CD14-positive monocyte (primary cell): ENCODE measurements at regions not wholly inside any gene's neighbourhood (a gene's known extent, or its start where the extent isn't known, plus 50 kb on each side); places are given as distances from the start of the nearest gene placed in this dataset.

Experiments used
- DNase-seq, 3 donors: peaks; one replicate each; pipeline ENCODE4 v3.0.0-alpha.2; 2011 to 2022
- H2AFZ ChIP-seq: 2 replicates; pipeline ENCODE4 v1.6.0; 2012; ENCODE audit warnings: mild to moderate bottlenecking, low read depth, low read length, inconsistent platforms; ENCODE audit not compliant: insufficient read depth, poor library complexity, severe bottlenecking
- H3K27ac ChIP-seq, 2 donors: 1 replicate in 1 of 2; 2 replicates in 1 of 2; pipeline ENCODE4 v1.5.1; 2012 to 2013; ENCODE audit warnings: low read length in 2 of 2, control low read depth in 1 of 2, inconsistent platforms in 1 of 2, low read depth in 1 of 2, mild to moderate bottlenecking in 1 of 2
- H3K27me3 ChIP-seq, 2 donors: one replicate each; pipeline versions ENCODE4 v1.6.0 to v1.6.1; 2011 to 2013; ENCODE audit warnings: low read length in 2 of 2; ENCODE audit not compliant: control insufficient read depth in 2 of 2, insufficient read depth in 2 of 2
- H3K36me3 ChIP-seq, 2 donors: replicated peaks in 1 of 2; 1 replicate in 1 of 2; 2 replicates in 1 of 2; pipeline versions ENCODE4 v1.5.1 to v1.6.1; 2012 to 2013; ENCODE audit warnings: low read length in 2 of 2, control low read depth in 1 of 2, inconsistent platforms in 1 of 2, mild to moderate bottlenecking in 1 of 2; ENCODE audit not compliant: insufficient read depth in 2 of 2, control insufficient read depth in 1 of 2
- H3K4me1 ChIP-seq, 2 donors: 1 replicate in 1 of 2; 2 replicates in 1 of 2; pipeline versions ENCODE4 v1.5.1 to v1.6.1; 2012 to 2013; ENCODE audit warnings: low read length in 2 of 2, control low read depth in 1 of 2, inconsistent platforms in 1 of 2, mild to moderate bottlenecking in 1 of 2, moderate library complexity in 1 of 2; ENCODE audit not compliant: insufficient read depth in 2 of 2, control insufficient read depth in 1 of 2
- H3K4me2 ChIP-seq: replicated peaks from 2 replicates; pipeline ENCODE3; 2012; ENCODE audit warnings: low read length, moderate library complexity, mild to moderate bottlenecking; ENCODE audit not compliant: poor library complexity, severe bottlenecking; ENCODE audit errors: extremely low read depth
- H3K4me3 ChIP-seq, 3 experiments: fragments of 200-600 bp in 1 of 3; sonication (generic) in 1 of 3; replicated peaks in 1 of 3; 1 replicate in 2 of 3; 2 replicates in 1 of 3; pipeline ENCODE4 v1.5.1; 2011 to 2013; ENCODE audit warnings: low read length in 3 of 3, mild to moderate bottlenecking in 3 of 3, control low read depth in 2 of 3, low read depth in 2 of 3, inconsistent platforms in 1 of 3, moderate library complexity in 1 of 3
- H3K79me2 ChIP-seq: 2 replicates; pipeline ENCODE4 v1.6.0; 2012; ENCODE audit warnings: mild to moderate bottlenecking, control low read depth, inconsistent platforms, low read length, moderate library complexity; ENCODE audit not compliant: insufficient read depth
- H3K9ac ChIP-seq: 2 replicates; pipeline ENCODE4 v1.6.0; 2017; ENCODE audit warnings: low read length, mild to moderate bottlenecking; ENCODE audit not compliant: insufficient read depth, poor library complexity, severe bottlenecking
- H3K9me3 ChIP-seq, 2 donors: replicated peaks in 1 of 2; 1 replicate in 1 of 2; 2 replicates in 1 of 2; pipeline versions ENCODE4 v1.5.1 to v1.6.1; 2012 to 2013; ENCODE audit warnings: low read length in 2 of 2, control low read depth in 1 of 2; ENCODE audit not compliant: control insufficient read depth in 1 of 2, insufficient read depth in 1 of 2
- H4K20me1 ChIP-seq: 2 replicates; pipeline ENCODE4 v1.6.0; 2012; ENCODE audit warnings: mild to moderate bottlenecking, low read length, control low read depth, moderate library complexity; ENCODE audit not compliant: insufficient read depth
- H3K27ac Mint-ChIP-seq, 7 donors: one replicate each; pipeline ENCODE4 v1.8.0; 2020; ENCODE audit warnings: mild to moderate bottlenecking in 7 of 7, mixed read lengths in 7 of 7, moderate library complexity in 6 of 7, inconsistent platforms in 2 of 7
- H3K27me3 Mint-ChIP-seq, 3 donors: one replicate each; pipeline ENCODE4 v1.8.0; 2021 to 2022; ENCODE audit warnings: low read depth in 3 of 3, mild to moderate bottlenecking in 3 of 3, mixed read lengths in 3 of 3, moderate library complexity in 3 of 3, inconsistent platforms in 1 of 3
- H3K36me3 Mint-ChIP-seq, 2 donors: one replicate each; pipeline ENCODE4 v1.8.0; 2020; ENCODE audit warnings: mixed read lengths in 2 of 2, inconsistent platforms in 1 of 2, mild to moderate bottlenecking in 1 of 2
- H3K4me1 Mint-ChIP-seq: one replicate; pipeline ENCODE4 v1.8.0; 2020; ENCODE audit warnings: mild to moderate bottlenecking, mixed read lengths
- H3K4me3 Mint-ChIP-seq, 2 donors: one replicate each; pipeline ENCODE4 v1.8.0; 2020; ENCODE audit warnings: mild to moderate bottlenecking in 2 of 2, mixed read lengths in 2 of 2, moderate library complexity in 1 of 2
- H3K9me3 Mint-ChIP-seq, 7 donors: one replicate each; pipeline ENCODE4 v1.8.0; 2020 to 2022; ENCODE audit warnings: mixed read lengths in 7 of 7, mild to moderate bottlenecking in 6 of 7, moderate library complexity in 6 of 7, inconsistent platforms in 2 of 7
- CTCF ChIP-seq: fragments of 200-600 bp; IDR thresholded peaks from one replicate; pipeline ENCODE4 v1.8.0; 2022; ENCODE audit warnings: antibody characterized with exemption, mild to moderate bottlenecking
- WGBS: methylation state at CpG from one replicate; pipeline ENCODE4 v1.1.5; 2013; ENCODE audit warnings: missing lambda C conversion rate; ENCODE audit not compliant: insufficient coverage; 5-methylcytosine and 5-hydroxymethylcytosine counted together
- intact Hi-C, 2 donors: fragments of 100-400 bp; cut with micrococcal nuclease; formaldehyde crosslinking; loops; one replicate each; pipeline versions ENCODE4 v1.15.0 to v1.15.1; 2023

DNA sequence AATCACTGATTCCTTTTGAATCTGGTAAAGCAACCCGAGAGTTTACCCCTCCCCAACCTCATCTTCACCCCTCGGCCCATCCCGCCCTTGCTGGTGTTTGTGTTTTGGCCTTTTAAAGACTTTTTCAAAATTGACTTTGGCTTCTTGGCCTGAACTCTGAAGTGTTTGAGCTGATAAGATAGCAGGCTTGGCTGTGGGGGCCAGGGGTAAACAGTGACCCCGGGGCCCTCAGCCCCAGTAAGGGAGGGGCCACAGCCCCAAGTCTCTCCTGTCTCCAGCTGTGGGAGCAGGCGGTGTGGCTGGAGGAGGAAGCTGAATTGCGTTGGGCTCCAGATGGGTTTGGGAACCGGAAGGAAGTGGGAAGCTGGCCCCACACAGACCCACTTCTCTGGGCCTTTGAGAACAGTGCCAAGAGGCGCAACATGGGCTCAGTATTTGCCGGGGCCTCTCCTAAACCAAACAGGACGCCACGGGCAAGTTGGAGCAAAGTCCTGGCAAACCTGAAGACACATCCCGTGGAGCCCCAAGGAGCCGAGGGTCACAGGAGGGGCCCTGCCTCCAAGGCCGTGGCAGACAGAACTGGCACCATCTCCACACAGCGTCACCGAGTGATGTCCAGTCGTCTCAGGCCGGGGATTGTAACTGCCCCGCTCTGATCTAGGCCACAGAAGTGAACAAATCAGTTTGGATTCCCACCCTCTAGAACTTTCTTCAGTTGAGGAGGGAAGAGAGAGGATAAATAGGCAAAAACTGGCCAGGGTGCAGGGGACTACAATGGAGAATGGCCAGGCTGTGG, 54.3 kb upstream of the PTPN1 start:
- peak overlapping the region; percentile 22 for H3K9ac ChIP-seq
- H3K79me2 ChIP-seq: no peaks in the 10 kb centered on the region
- peak overlapping the region; percentile 43 for H3K4me2 ChIP-seq
- peaks cover 0 to 5% (median 0%) of the 10 kb centered on the region in 7 donors for H3K9me3 Mint-ChIP-seq
- peak overlapping the region in 1 of 3 experiments; percentile 45 for H3K4me3 ChIP-seq
- H3K27ac Mint-ChIP-seq: peak overlapping the region; percentile 68 to 87 (median 81)
- H3K27me3 Mint-ChIP-seq: peaks cover 0 to 3% (median 0%) of the 10 kb centered on the region in 3 donors
- H3K27ac ChIP-seq: peak overlapping the region; percentile 30 to 68
- H3K4me3 Mint-ChIP-seq: peak overlapping the region; percentile 37 to 67
- H2AFZ ChIP-seq: peak overlapping the region; percentile 60
- H3K36me3 ChIP-seq: no peaks in the 10 kb centered on the region
- intact Hi-C loops: loop anchor here (10.0 kb wide), 2 partner anchors 51 to 71 kb away; no protein-coding TSS in a partner anchor
- 0% methylated on average over 4 of the region's 19 CpGs for WGBS
- no peaks in the 10 kb centered on the region for H4K20me1 ChIP-seq
- no peak for TF ChIP-seq CTCF
- H3K4me1 Mint-ChIP-seq: peaks cover 90% of the 10 kb centered on the region
- DNase-seq: peak in 2 of 3 donors; percentile 58 to 59
- peaks cover 0 to 12% of the 10 kb centered on the region in 2 donors for H3K36me3 Mint-ChIP-seq
- no peaks in the 10 kb centered on the region for H3K9me3 ChIP-seq
- peaks cover 74 to 79% of the 10 kb centered on the region in 2 donors for H3K4me1 ChIP-seq
- no peaks in the 10 kb centered on the region for H3K27me3 ChIP-seq

GRCh38 chr20:50456452-50457324, 53.5 kb upstream of the PTPN1 start:
- peak overlapping the region; percentile 60 for H2AFZ ChIP-seq
- H3K36me3 Mint-ChIP-seq: peaks cover 0 to 12% of the 10 kb centered on the region in 2 donors
- H3K27ac ChIP-seq: peak overlapping the region; percentile 30 to 68
- no peaks in the 10 kb centered on the region for H3K9me3 ChIP-seq
- H3K4me1 ChIP-seq: peaks cover 67 to 73% of the 10 kb centered on the region in 2 donors
- peak overlapping the region; percentile 43 for H3K4me2 ChIP-seq
- no peak overlapping the region for H3K9ac ChIP-seq
- TF ChIP-seq CTCF: no peak
- H3K27me3 Mint-ChIP-seq: peaks cover 0 to 2% (median 0%) of the 10 kb centered on the region in 3 donors
- H3K36me3 ChIP-seq: no peaks in the 10 kb centered on the region
- H3K4me1 Mint-ChIP-seq: peaks cover 84% of the 10 kb centered on the region
- H3K27ac Mint-ChIP-seq: peak overlapping the region; percentile 9 to 87 (median 69)
- intact Hi-C loops: loop anchor here (10.0 kb wide), 2 partner anchors 52 to 72 kb away; no protein-coding TSS in a partner anchor
- peaks cover 0 to 5% (median 0%) of the 10 kb centered on the region in 7 donors for H3K9me3 Mint-ChIP-seq
- H3K79me2 ChIP-seq: no peaks in the 10 kb centered on the region
- no peaks in the 10 kb centered on the region for H3K27me3 ChIP-seq
- H3K4me3 Mint-ChIP-seq: peak overlapping the region; percentile 16 to 67
- DNase-seq: no peak
- no peaks in the 10 kb centered on the region for H4K20me1 ChIP-seq
- WGBS: 82% methylated on average over 4 of the region's 8 CpGs
- peak overlapping the region in 1 of 3 experiments; percentile 45 for H3K4me3 ChIP-seq
